ENCODE measurements at regions not wholly inside any gene's neighbourhood (a gene's known extent, or its start where the extent isn't known, plus 50 kb on each side); places are given as distances from the start of the nearest gene placed in this dataset.

DNA sequence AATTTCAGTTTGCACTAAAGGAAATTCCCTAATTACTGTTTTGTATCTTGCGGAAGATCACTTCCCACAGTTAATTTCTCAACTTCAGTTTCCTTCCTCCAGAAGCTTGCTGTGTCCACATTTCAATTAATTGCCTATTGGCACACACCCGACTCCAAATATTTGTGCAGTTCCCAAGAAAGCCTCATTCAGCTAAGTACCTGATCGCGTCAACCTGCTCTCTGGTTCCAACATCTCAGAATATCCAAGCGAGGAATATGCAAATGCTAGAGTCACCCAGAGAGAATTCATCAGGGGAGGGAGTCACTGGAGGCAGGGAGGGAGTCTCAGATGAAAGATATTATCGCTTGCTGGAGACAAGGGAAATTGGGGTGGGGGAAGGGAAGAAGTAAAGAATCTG is 351.3 kb downstream of the RRAGC start:
- TF ChIP-seq POLR2A (IDR thresholded peaks at IDR 0.05; ENCODE audit: low read depth) = no peak
- TF ChIP-seq CTCF (IDR thresholded peaks at IDR 0.05) = no peak
- no peak for TF ChIP-seq POLR2AphosphoS5 (IDR thresholded peaks at IDR 0.05)
- no peak for TF ChIP-seq EP300 (IDR thresholded peaks at IDR 0.05)
